ENCODE measurements at regions not wholly inside any gene's neighbourhood (a gene's known extent, or its start where the extent isn't known, plus 50 kb on each side); places are given as distances from the start of the nearest gene placed in this dataset.

DNA sequence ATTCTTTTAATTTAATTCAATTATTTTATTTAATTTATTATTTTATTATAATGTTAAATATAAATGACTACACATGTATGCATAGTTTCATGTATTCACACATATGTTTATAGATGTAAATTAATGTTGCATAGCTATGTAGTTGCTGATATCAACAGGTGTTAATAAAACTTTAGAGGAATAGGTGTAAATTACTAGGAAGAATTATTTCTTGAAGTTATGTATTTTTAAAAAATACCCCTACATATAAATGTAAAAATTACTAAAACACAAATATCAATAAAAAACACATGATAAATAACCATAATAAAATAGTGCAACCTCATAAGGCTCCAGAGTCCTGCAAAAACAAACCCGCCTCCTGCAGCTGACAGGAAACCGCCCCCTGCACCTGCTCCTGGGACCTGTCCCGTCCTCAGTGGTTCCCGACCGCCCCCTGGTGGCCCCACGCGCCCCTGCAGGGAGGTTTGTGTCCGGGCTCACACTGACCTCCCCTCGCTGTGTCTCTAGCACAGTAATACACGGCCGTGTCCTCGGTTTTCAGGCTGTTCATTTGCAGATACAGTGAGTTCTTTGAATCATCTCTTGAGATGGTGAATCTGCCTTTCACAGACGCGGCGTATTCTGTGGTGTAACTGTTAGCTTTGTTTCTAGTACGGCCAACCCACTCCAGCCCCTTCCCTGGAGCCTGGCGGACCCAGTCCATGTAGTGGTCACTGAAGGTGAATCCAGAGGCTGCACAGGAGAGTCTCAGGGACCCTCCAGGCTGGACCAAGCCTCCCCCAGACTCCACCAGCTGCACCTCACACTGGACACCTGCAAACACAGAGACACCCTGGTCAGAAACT is 1264.0 kb downstream of the TMEM121 start:
- no peak for TF ChIP-seq ZNF8 (CRISPR knock-in tag; IDR thresholded peaks at IDR 0.05)
- no peak for TF ChIP-seq ZNF70 (CRISPR knock-in tag; IDR thresholded peaks at IDR 0.05)
- TF ChIP-seq, protein P1, sequence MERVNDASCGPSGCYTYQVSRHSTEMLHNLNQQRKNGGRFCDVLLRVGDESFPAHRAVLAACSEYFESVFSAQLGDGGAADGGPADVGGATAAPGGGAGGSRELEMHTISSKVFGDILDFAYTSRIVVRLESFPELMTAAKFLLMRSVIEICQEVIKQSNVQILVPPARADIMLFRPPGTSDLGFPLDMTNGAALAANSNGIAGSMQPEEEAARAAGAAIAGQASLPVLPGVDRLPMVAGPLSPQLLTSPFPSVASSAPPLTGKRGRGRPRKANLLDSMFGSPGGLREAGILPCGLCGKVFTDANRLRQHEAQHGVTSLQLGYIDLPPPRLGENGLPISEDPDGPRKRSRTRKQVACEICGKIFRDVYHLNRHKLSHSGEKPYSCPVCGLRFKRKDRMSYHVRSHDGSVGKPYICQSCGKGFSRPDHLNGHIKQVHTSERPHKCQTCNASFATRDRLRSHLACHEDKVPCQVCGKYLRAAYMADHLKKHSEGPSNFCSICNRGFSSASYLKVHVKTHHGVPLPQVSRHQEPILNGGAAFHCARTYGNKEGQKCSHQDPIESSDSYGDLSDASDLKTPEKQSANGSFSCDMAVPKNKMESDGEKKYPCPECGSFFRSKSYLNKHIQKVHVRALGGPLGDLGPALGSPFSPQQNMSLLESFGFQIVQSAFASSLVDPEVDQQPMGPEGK (CRISPR knock-in tag; IDR thresholded peaks at IDR 0.05; ENCODE audit: borderline replicate concordance), result no peak
- TF ChIP-seq ZFP30 (CRISPR knock-in tag; IDR thresholded peaks at IDR 0.05), result no peak
- TF ChIP-seq ARNTL (CRISPR knock-in tag; IDR thresholded peaks at IDR 0.05; ENCODE audit: borderline replicate concordance, low read depth), result no peak
